Tibial nerve (tissue), 4 donors: ENCODE measurements at regions not wholly inside any gene's neighbourhood (a gene's known extent, or its start where the extent isn't known, plus 50 kb on each side); places are given as distances from the start of the nearest gene placed in this dataset.

Experiments
- DNase-seq, 2 donors: peaks; one replicate each; pipeline ENCODE4 v3.0.0-alpha.2; 2019; ENCODE audit warnings: low spot score in 2 of 2
- H3K27ac ChIP-seq, 4 donors: fragments of 200-600 bp; sonication (generic) in 3 of 4; one replicate each; pipeline ENCODE4 v1.5.1; 2017 to 2019; ENCODE audit warnings: mild to moderate bottlenecking in 1 of 4
- H3K27me3 ChIP-seq, 2 donors: fragments of 200-600 bp; sonication (generic) in 1 of 2; one replicate each; pipeline versions ENCODE4 v1.5.1 to v1.6.0; 2017 to 2019
- H3K36me3 ChIP-seq, 3 donors: fragments of 200-600 bp; sonication (generic); one replicate each; pipeline ENCODE4 v1.5.1; 2018 to 2019
- H3K4me1 ChIP-seq, 4 donors: fragments of 200-600 bp; sonication (generic) in 3 of 4; one replicate each; pipeline ENCODE4 v1.5.1; 2017 to 2019
- H3K4me3 ChIP-seq, 4 donors: fragments of 200-600 bp; sonication (generic) in 3 of 4; one replicate each; pipeline ENCODE4 v1.5.1; 2017 to 2019; ENCODE audit warnings: mild to moderate bottlenecking in 1 of 4, moderate library complexity in 1 of 4
- H3K9me3 ChIP-seq, 4 donors: fragments of 200-600 bp; sonication (generic) in 3 of 4; one replicate each; pipeline ENCODE4 v1.5.1; 2017 to 2019
- EP300 ChIP-seq, 2 donors: sonication (generic); formaldehyde crosslinking; IDR thresholded peaks; one replicate each; pipeline ENCODE4 v1.6.1; 2017; ENCODE audit warnings: antibody characterized with exemption in 2 of 2, mild to moderate bottlenecking in 1 of 2
- POLR2A ChIP-seq, 2 donors: fragments of 450-650 bp; IDR thresholded peaks; one replicate each; pipeline ENCODE4 v1.6.1; 2017; ENCODE audit warnings: antibody characterized with exemption in 2 of 2, mild to moderate bottlenecking in 2 of 2, moderate library complexity in 2 of 2
- WGBS, 2 donors: methylation state at CpG; one replicate each; pipeline ENCODE4 v1.1.5; 2018; 5-methylcytosine and 5-hydroxymethylcytosine counted together
- TF ChIP-seq, protein P1 (sequence below), 5 experiments: fragments of 200-600 bp in 3 of 5; fragments of 450-650 bp in 2 of 5; sonication (generic) in 3 of 5; IDR thresholded peaks; one replicate each; pipeline ENCODE4 v1.5.1; 2016 to 2019; ENCODE audit warnings: antibody characterized with exemption in 5 of 5, mild to moderate bottlenecking in 3 of 5, moderate library complexity in 2 of 5

DNA sequence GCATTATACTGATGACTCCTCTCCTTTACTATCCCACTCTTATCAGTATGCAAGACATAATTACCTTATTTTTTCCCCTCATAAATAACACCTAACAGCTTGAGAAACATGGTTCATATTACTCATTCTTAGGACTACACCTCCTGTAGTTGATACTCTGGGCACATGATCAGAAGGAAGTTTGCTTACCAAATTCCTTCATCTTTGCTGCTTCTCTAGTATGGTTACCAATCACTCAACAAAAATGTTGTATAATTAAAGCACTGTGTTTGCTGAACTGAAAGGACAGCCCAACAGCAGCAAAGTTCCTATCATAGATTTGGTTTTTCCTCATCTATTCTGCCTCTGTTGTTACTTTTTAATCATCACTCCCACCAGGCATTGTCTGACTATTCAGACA is 586.3 kb downstream of the LRRIQ3 start:
- no peak for TF ChIP-seq EP300 (IDR thresholded peaks at IDR 0.05)
- TF ChIP-seq, protein P1, sequence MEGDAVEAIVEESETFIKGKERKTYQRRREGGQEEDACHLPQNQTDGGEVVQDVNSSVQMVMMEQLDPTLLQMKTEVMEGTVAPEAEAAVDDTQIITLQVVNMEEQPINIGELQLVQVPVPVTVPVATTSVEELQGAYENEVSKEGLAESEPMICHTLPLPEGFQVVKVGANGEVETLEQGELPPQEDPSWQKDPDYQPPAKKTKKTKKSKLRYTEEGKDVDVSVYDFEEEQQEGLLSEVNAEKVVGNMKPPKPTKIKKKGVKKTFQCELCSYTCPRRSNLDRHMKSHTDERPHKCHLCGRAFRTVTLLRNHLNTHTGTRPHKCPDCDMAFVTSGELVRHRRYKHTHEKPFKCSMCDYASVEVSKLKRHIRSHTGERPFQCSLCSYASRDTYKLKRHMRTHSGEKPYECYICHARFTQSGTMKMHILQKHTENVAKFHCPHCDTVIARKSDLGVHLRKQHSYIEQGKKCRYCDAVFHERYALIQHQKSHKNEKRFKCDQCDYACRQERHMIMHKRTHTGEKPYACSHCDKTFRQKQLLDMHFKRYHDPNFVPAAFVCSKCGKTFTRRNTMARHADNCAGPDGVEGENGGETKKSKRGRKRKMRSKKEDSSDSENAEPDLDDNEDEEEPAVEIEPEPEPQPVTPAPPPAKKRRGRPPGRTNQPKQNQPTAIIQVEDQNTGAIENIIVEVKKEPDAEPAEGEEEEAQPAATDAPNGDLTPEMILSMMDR (IDR thresholded peaks at IDR 0.05) = no peak
- no peak for TF ChIP-seq POLR2A (IDR thresholded peaks at IDR 0.05)
- no peak overlapping the region for H3K27ac ChIP-seq
- H3K27me3 ChIP-seq = no peaks in the 10 kb centered on the region
- no peaks in the 10 kb centered on the region for H3K9me3 ChIP-seq
- no peak overlapping the region for H3K4me3 ChIP-seq
- no peaks in the 10 kb centered on the region for H3K36me3 ChIP-seq
- H3K4me1 ChIP-seq = no peaks in the 10 kb centered on the region
- DNase-seq = no peak

DNA sequence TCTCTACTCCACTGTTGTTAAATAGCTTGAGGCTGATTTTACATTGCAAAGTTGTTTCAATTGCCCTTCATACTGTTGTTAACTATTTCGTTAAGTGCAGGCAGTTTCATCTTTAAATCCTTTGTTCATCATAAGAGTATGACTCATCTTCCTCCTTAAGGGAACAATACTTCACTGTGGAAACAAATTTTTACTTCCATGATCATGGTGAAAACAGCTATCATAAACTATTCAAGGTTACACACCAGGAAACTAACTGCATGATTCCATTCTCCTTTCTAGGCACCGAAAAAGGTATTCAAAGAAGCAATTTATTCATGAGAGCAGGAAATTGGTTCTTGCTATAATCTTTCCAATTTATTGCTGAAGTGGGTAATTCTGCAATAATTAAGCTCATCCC is 593.2 kb downstream of the LRRIQ3 start:
- Histone ChIP-seq H3K36me3 (no peaks in the 10 kb centered on the region), H3K27me3 (no peaks in the 10 kb centered on the region), H3K9me3 (no peaks in the 10 kb centered on the region), H3K4me3 (no peak overlapping the region), H3K4me1 (no peaks in the 10 kb centered on the region), H3K27ac (no peak overlapping the region)
- TF ChIP-seq POLR2A (IDR thresholded peaks at IDR 0.05) (no peak), EP300 (IDR thresholded peaks at IDR 0.05) (no peak)
- TF ChIP-seq, protein P1 (IDR thresholded peaks at IDR 0.05) = no peak
- WGBS, 2 donors = 24 to 34% methylated on average over 2 of the region's 2 CpGs
- DNase-seq = no peak

DNA sequence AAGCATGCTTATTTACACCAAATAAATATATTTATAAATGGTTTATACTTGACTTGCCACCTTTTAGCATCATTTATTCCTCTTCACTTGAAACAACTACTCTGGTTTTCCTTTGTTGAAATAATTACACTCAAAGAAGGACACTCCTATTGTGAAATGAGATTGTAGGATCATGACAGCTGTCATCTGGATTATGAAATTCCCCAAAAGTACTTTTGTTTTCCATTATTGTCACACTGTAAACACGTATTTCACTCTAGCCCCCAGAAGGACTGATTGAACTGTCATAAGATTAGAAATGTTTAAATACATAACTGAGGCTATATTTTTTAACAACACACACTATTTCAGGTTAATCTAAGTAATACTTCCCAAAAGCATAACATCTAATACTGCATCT is 593.8 kb downstream of the LRRIQ3 start:
- Histone ChIP-seq H3K4me1 (no peaks in the 10 kb centered on the region), H3K4me3 (no peak overlapping the region), H3K36me3 (no peaks in the 10 kb centered on the region), H3K27me3 (no peaks in the 10 kb centered on the region), H3K27ac (no peak overlapping the region), H3K9me3 (no peaks in the 10 kb centered on the region)
- no peak for DNase-seq
- WGBS, 2 donors = 19 to 32% methylated on average over 1 of the region's 1 CpG
- TF ChIP-seq POLR2A (IDR thresholded peaks at IDR 0.05) (no peak), EP300 (IDR thresholded peaks at IDR 0.05) (no peak)
- TF ChIP-seq, protein P1 (IDR thresholded peaks at IDR 0.05) = no peak

DNA sequence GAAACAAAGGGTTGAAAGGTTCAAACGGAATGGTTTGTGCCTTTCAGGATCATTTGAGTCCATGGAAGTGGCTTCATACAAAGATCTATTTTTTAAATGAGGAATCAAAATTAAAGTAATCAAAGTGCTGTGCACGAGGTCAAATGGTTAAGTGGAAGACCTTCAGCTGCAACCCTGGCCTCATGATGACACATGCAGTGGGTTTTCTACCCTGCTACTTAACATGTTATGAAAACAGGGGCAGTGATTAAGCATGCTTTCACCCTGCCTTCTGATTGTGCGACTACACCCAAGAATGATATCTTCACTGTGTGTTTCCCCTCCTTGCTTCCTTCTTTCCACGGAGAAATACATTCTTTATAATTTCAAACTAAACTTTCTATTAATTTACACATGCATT is 604.2 kb downstream of the LRRIQ3 start:
- peaks cover 0 to 4% (median 0%) of the 10 kb centered on the region in 4 donors for H3K4me1 ChIP-seq
- H3K4me3 ChIP-seq = no peak overlapping the region
- H3K27me3 ChIP-seq = no peaks in the 10 kb centered on the region
- no peak overlapping the region for H3K27ac ChIP-seq
- no peaks in the 10 kb centered on the region for H3K36me3 ChIP-seq
- H3K9me3 ChIP-seq = no peaks in the 10 kb centered on the region
- DNase-seq = no peak
- no peak for TF ChIP-seq POLR2A (IDR thresholded peaks at IDR 0.05)
- no peak for TF ChIP-seq EP300 (IDR thresholded peaks at IDR 0.05)
- TF ChIP-seq, protein P1 (IDR thresholded peaks at IDR 0.05) = no peak
- WGBS, 2 donors = 27 to 34% methylated on average over 4 of the region's 4 CpGs

DNA sequence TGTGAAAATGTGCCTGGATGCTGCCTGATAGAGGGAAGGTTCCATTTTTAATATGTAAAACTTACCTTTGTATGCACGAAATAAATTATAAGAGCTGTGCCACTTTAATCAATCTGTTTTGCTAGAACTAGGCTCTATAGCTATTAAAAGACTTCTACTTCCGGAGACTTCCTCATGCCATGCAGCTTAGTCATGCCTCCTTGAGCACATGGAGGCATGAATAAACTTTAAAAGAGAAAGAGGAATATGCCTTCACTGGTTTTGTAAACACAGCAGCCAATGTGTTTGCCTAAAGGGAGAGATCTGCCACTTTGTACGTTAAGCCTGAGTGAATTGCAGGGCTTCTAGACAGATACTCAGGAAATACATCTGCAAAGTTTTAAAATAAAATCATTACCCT is 604.6 kb downstream of the LRRIQ3 start:
- WGBS, 2 donors = 20 to 21% methylated on average over 3 of the region's 3 CpGs
- H3K27ac ChIP-seq = no peak overlapping the region

More for the DNA sequence above, 604.6 kb downstream of the LRRIQ3 start:
- Histone ChIP-seq H3K9me3 (no peaks in the 10 kb centered on the region), H3K27me3 (no peaks in the 10 kb centered on the region), H3K4me1 (peaks cover 0 to 4% (median 0%) of the 10 kb centered on the region in 4 donors), H3K36me3 (no peaks in the 10 kb centered on the region), H3K4me3 (peak overlapping the region in 2 of 4 donors; percentile 0 to 17)
- TF ChIP-seq EP300 (IDR thresholded peaks at IDR 0.05) (no peak), POLR2A (IDR thresholded peaks at IDR 0.05) (no peak)
- TF ChIP-seq, protein P1 (IDR thresholded peaks at IDR 0.05) = no peak
- DNase-seq = no peak
